WTC11 (cell line): ENCODE measurements at regions not wholly inside any gene's neighbourhood (a gene's known extent, or its start where the extent isn't known, plus 50 kb on each side); places are given as distances from the start of the nearest gene placed in this dataset.

Experiments
- ATAC-seq: fragments of 200-7000 bp; cut with Tn5 transposase; 2 replicates; pipeline ENCODE4 v1.10.0; 2021; ENCODE audit warnings: mild to moderate bottlenecking, moderate library complexity
- CTCF ChIA-PET: fragments of 300-600 bp; sonication (Branson Sonifier 250); formaldehyde crosslinking; loops from one replicate; lab custom pipeline; 2021; ENCODE audit warnings: antibody characterized with exemption; lab: Charles Lee
- POLR2A ChIA-PET: fragments of 350-600 bp; sonication (Branson Sonifier 250); formaldehyde crosslinking; loops from one replicate; lab custom pipeline; 2021; ENCODE audit warnings: antibody characterized with exemption; lab: Charles Lee
- DNase-seq: peaks from one replicate; pipeline ENCODE4 v3.0.0; 2021; ENCODE audit warnings: low spot score
- H3K27ac Mint-ChIP-seq: 2 replicates; pipeline ENCODE4 v1.8.0; 2021; ENCODE audit warnings: mixed read lengths
- H3K27me3 Mint-ChIP-seq: 2 replicates; pipeline ENCODE4 v1.8.0; 2021; ENCODE audit warnings: low read depth, mild to moderate bottlenecking, moderate library complexity, mixed read lengths
- H3K36me3 Mint-ChIP-seq: 2 replicates; pipeline ENCODE4 v1.8.0; 2021; ENCODE audit warnings: mixed read lengths
- H3K4me1 Mint-ChIP-seq: 2 replicates; pipeline ENCODE4 v1.8.0; 2022; ENCODE audit warnings: mixed read lengths
- H3K4me3 Mint-ChIP-seq: 2 replicates; pipeline ENCODE4 v1.8.0; 2021; ENCODE audit warnings: mild to moderate bottlenecking, moderate library complexity, mixed read lengths
- H3K9me3 Mint-ChIP-seq: 2 replicates; pipeline ENCODE4 v1.8.0; 2021; ENCODE audit warnings: mixed read lengths
- ATF1 ChIP-seq: sonication (generic); formaldehyde crosslinking; IDR thresholded peaks from 2 replicates; pipeline ENCODE4 v1.8.1; 2023; ENCODE audit warnings: mild to moderate bottlenecking, moderate library complexity, missing genetic modification reagents
- CTCF ChIP-seq: fragments of 200-600 bp; IDR thresholded peaks from 2 replicates; pipeline ENCODE4 v1.8.0; 2022; ENCODE audit warnings: antibody characterized with exemption
- E2F1 ChIP-seq: sonication (generic); formaldehyde crosslinking; IDR thresholded peaks from 2 replicates; pipeline ENCODE4 v1.8.0; 2022; ENCODE audit warnings: mild to moderate bottlenecking, missing genetic modification reagents
- FOXK1 ChIP-seq: sonication (generic); formaldehyde crosslinking; IDR thresholded peaks from 2 replicates; pipeline ENCODE4 v1.8.0; 2022; ENCODE audit warnings: mild to moderate bottlenecking, moderate library complexity, missing genetic modification reagents
- HMGXB4 ChIP-seq: sonication (generic); formaldehyde crosslinking; IDR thresholded peaks from 2 replicates; pipeline ENCODE4 v1.8.1; 2023; ENCODE audit warnings: mild to moderate bottlenecking, moderate library complexity, missing genetic modification reagents
- NR2C2 ChIP-seq: sonication (generic); formaldehyde crosslinking; IDR thresholded peaks from 2 replicates; pipeline ENCODE4 v1.8.0; 2022; ENCODE audit warnings: mild to moderate bottlenecking, missing genetic modification reagents
- NR3C1 ChIP-seq: sonication (generic); formaldehyde crosslinking; conservative IDR thresholded peaks from 2 replicates; pipeline ENCODE4 v1.8.1; 2023; ENCODE audit warnings: low read depth, mild to moderate bottlenecking, missing genetic modification reagents
- RELA ChIP-seq: sonication (generic); formaldehyde crosslinking; IDR thresholded peaks from 2 replicates; pipeline ENCODE4 v1.8.1; 2022; ENCODE audit warnings: missing genetic modification reagents, mild to moderate bottlenecking, borderline replicate concordance
- USF2 ChIP-seq: sonication (generic); formaldehyde crosslinking; IDR thresholded peaks from 2 replicates; pipeline ENCODE4 v1.8.1; 2023; ENCODE audit warnings: mild to moderate bottlenecking, missing genetic modification reagents, moderate library complexity
- ZNF232 ChIP-seq: sonication (generic); formaldehyde crosslinking; IDR thresholded peaks from 2 replicates; pipeline ENCODE4 v1.8.0; 2022; ENCODE audit warnings: mild to moderate bottlenecking, missing genetic modification reagents
- ZNF671 ChIP-seq: fragments of 250-450 bp; sonication (Bioruptor Pico); IDR thresholded peaks from 2 replicates; pipeline ENCODE4 v1.8.0; 2021; ENCODE audit warnings: mild to moderate bottlenecking
- TF ChIP-seq, protein P1 (sequence below): fragments of 250-450 bp; sonication (Bioruptor Pico); conservative IDR thresholded peaks from 2 replicates; pipeline ENCODE4 v1.9.0; 2021; ENCODE audit warnings: mild to moderate bottlenecking
- TF ChIP-seq, protein P2 (sequence below): sonication (generic); formaldehyde crosslinking; IDR thresholded peaks from 2 replicates; pipeline ENCODE4 v1.8.1; 2022; ENCODE audit warnings: mild to moderate bottlenecking, missing genetic modification reagents, moderate library complexity, borderline replicate concordance
- TF ChIP-seq, protein P3 (sequence below): sonication (generic); formaldehyde crosslinking; IDR thresholded peaks from 2 replicates; pipeline ENCODE4 v1.8.0; 2023; ENCODE audit warnings: missing genetic modification reagents, mild to moderate bottlenecking, borderline replicate concordance

- Mint-ChIP-seq H3K9me3 (peaks cover 51% of the 10 kb centered on the region), H3K4me3 (no peak overlapping the region), H3K4me1 (no peaks in the 10 kb centered on the region), H3K27ac (no peak overlapping the region), H3K36me3 (peaks cover 26% of the 10 kb centered on the region), H3K27me3 (no peaks in the 10 kb centered on the region)
- ATAC-seq (peak; percentile 47; the same call in 1 of the 2 replicates), DNase-seq (no peak)
- ChIA-PET CTCF (no interaction called here), POLR2A (interaction anchor here (0.6 kb wide), 1 partner anchor 120 kb away, joined by 3 read pairs; no protein-coding TSS in a partner anchor)
- TF ChIP-seq ATF1 (CRISPR knock-in tag) (no peak), RELA (CRISPR knock-in tag) (no peak), ZNF232 (CRISPR knock-in tag) (no peak), E2F1 (CRISPR knock-in tag) (no peak), HMGXB4 (CRISPR knock-in tag) (no peak), ZNF671 (CRISPR knock-in tag) (no peak), NR3C1 (CRISPR knock-in tag) (no peak), NR2C2 (CRISPR knock-in tag) (no peak), CTCF (no peak)
- TF ChIP-seq, protein P1, sequence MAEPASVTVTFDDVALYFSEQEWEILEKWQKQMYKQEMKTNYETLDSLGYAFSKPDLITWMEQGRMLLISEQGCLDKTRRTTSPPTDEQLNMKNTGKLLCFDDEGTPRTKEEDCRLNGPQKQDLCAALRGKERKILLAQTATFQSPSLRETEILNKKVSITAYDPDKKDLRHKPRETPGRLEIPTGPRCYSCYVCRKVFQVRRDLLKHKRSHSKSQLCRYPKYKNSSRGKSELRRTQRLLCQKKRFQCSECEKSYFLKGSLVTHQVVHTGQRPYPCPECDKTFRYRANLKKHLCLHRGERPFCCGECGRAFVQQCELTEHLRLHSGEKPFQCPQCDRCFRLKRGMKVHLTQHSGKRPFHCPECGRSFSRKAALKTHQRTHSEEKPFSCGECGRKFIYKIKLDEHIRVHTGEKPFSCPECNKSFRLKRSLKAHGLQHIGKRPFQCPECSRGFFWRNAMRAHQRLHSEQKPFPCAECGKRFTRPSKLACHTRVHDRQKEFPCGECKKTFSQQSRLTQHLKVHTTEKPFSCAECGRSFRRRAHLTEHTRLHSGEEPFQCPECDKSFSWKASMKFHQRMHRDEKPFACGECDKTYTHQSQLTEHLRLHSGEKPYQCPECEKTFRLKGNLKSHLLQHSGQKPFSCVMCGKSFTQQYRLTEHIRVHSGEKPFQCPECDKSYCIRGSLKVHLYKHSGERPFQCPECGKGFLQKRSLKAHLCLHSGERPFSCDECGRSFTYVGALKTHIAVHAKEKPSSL (CRISPR knock-in tag) = no peak
Measured at GRCh38 chr4:36439556-36439955, 158.1 kb downstream of the DTHD1 start.

GRCh38 chr4:36445480-36445879 lies 164.1 kb downstream of the DTHD1 start:
- TF ChIP-seq USF2 (CRISPR knock-in tag) (no peak), FOXK1 (CRISPR knock-in tag) (no peak)
- TF ChIP-seq, protein P2, sequence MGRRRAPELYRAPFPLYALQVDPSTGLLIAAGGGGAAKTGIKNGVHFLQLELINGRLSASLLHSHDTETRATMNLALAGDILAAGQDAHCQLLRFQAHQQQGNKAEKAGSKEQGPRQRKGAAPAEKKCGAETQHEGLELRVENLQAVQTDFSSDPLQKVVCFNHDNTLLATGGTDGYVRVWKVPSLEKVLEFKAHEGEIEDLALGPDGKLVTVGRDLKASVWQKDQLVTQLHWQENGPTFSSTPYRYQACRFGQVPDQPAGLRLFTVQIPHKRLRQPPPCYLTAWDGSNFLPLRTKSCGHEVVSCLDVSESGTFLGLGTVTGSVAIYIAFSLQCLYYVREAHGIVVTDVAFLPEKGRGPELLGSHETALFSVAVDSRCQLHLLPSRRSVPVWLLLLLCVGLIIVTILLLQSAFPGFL (CRISPR knock-in tag) = no peak
- TF ChIP-seq, protein P3, sequence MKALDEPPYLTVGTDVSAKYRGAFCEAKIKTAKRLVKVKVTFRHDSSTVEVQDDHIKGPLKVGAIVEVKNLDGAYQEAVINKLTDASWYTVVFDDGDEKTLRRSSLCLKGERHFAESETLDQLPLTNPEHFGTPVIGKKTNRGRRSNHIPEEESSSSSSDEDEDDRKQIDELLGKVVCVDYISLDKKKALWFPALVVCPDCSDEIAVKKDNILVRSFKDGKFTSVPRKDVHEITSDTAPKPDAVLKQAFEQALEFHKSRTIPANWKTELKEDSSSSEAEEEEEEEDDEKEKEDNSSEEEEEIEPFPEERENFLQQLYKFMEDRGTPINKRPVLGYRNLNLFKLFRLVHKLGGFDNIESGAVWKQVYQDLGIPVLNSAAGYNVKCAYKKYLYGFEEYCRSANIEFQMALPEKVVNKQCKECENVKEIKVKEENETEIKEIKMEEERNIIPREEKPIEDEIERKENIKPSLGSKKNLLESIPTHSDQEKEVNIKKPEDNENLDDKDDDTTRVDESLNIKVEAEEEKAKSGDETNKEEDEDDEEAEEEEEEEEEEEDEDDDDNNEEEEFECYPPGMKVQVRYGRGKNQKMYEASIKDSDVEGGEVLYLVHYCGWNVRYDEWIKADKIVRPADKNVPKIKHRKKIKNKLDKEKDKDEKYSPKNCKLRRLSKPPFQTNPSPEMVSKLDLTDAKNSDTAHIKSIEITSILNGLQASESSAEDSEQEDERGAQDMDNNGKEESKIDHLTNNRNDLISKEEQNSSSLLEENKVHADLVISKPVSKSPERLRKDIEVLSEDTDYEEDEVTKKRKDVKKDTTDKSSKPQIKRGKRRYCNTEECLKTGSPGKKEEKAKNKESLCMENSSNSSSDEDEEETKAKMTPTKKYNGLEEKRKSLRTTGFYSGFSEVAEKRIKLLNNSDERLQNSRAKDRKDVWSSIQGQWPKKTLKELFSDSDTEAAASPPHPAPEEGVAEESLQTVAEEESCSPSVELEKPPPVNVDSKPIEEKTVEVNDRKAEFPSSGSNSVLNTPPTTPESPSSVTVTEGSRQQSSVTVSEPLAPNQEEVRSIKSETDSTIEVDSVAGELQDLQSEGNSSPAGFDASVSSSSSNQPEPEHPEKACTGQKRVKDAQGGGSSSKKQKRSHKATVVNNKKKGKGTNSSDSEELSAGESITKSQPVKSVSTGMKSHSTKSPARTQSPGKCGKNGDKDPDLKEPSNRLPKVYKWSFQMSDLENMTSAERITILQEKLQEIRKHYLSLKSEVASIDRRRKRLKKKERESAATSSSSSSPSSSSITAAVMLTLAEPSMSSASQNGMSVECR = no peak
- no peak overlapping the region for H3K27ac Mint-ChIP-seq
- ChIA-PET CTCF (no interaction called here), POLR2A (no interaction called here)
- H3K36me3 Mint-ChIP-seq = no peaks in the 10 kb centered on the region
- H3K4me1 Mint-ChIP-seq = peaks cover 4% of the 10 kb centered on the region
- H3K9me3 Mint-ChIP-seq = peaks cover 15% of the 10 kb centered on the region
- DNase-seq (no peak), ATAC-seq (no peak)
- H3K4me3 Mint-ChIP-seq = no peak overlapping the region
- H3K27me3 Mint-ChIP-seq = no peaks in the 10 kb centered on the region
